ENCODE measurements at regions not wholly inside any gene's neighbourhood (a gene's known extent, or its start where the extent isn't known, plus 50 kb on each side); places are given as distances from the start of the nearest gene placed in this dataset.
"Not testable (repeated sequence)": the region's sequence is repeated elsewhere in the genome, so short reads cannot be mapped to it uniquely, and the experiment has no call there.

DNA sequence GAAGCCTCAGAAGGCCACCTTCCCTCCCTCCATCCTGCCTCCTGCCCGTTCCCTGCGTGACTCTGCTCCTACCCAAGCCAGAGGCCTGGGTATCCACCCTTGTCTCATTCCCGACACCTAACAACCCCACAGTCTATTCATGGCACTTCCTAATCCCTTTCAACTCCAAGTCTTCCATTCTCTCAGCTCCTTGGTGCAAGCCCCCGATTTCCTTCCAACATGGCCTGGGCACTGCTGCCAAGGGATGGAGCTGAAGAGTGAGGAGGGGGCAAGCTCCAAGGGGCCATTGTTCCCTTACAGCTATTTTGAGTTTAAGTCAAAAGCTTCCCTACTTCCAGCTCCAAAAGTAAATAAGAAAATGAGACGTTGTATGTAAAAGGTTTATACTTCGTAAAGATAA, 84.8 kb upstream of the ASB18 start:
- no peak for DNase-seq

DNA sequence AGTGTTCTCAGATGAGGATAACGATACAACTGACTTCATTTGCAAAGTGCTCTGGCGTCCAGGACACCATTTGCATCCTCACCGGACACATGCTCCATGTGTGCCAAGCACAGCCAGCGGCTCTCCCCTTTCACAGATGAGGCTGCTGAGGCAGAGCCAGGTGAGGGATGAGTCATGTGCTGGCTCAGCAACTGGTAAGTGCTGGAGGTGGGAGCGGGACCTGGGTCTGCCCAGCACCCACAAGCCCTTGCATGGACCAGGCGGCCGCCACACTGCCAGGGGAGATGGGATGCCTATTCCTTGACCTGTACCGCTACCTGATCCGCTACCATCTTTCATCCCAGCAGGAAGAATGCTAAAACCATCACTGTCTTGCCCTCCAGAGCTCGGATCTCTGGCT, 86.2 kb upstream of the ASB18 start:
- no peak for DNase-seq

DNA sequence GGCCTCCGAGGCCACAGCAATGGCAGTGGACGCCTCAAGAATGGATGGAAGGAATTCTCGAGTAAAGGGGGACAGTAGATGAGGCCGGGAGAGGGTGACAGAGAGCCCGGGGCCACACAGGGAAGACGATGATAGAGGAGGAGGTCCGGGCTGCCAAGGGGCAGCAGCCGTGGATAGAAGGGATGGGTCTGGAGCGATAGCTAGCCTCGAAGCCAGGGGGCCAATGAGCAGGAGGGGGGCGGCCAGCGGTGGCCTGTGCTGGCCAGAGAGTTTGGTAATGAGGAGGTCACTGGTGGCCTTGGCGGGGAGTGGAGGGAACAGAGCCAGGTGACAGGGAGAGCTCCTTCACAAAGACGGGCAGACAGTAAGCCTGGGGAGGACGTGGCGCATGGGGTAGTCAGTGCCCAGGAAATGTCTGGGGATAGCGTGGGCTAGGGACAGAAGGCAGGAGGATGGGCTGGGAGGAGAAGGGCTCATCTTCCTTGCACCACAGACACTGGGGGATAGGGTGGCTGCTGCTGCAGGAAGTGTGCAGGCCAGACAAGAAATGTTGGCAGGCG, 87.8 kb upstream of the ASB18 start:
- DNase-seq: no peak

DNA sequence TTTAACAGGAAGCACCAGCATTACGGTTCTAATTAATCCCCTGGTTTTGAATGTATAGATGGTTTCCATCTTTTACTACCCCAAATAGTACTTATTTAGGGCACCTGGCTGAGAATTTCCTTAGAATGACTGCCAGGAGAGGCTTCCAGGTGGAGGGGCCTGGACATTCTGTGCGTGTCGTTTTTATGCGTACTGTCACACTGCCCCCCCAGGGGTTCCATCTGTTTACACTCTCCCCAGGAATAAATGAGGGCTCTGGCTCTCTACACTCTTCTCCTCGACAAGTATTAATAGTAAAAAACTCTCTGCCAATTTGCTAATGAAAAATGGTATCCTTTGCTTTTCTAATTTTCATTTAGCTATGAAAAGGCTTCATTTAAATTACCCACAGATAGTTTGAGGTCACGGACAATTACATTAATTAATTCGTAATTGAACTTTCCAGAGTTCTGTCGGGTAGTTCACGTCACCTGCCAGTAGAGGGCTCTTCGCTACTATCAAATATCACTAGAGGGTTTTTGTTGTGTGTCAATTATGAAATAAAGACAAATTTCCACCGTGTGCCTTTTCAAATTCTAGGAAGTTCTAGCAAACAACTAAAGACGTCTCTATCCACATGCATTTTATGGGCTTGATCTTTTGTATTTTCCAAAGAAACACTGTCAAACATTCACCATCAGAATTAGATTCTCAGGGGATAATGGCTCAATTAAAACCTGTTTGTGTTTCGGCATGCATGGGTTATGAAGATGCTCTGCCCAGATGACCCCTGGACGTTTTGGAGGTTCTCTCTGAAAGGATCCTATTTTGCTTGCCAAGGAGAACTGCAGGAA, 88.8 kb upstream of the ASB18 start:
- DNase-seq: no peak

DNA sequence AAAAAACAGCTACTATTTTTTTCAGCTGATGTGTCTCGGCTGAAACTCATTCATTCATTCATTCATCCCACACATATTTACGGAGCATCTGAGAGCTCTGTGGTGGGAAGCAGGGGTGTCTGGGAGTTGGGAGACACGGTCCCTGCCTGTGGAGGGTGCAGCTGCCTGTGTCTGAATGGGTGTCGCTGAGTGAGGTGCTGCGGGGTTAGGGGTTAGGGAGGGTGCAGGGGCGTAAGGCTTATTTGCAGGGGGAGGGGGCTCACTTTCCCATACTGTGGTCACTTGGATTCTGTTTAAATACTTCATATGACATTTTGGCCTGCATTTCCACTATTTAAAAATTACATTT, 89.4 kb upstream of the ASB18 start:
- no peak for DNase-seq

DNA sequence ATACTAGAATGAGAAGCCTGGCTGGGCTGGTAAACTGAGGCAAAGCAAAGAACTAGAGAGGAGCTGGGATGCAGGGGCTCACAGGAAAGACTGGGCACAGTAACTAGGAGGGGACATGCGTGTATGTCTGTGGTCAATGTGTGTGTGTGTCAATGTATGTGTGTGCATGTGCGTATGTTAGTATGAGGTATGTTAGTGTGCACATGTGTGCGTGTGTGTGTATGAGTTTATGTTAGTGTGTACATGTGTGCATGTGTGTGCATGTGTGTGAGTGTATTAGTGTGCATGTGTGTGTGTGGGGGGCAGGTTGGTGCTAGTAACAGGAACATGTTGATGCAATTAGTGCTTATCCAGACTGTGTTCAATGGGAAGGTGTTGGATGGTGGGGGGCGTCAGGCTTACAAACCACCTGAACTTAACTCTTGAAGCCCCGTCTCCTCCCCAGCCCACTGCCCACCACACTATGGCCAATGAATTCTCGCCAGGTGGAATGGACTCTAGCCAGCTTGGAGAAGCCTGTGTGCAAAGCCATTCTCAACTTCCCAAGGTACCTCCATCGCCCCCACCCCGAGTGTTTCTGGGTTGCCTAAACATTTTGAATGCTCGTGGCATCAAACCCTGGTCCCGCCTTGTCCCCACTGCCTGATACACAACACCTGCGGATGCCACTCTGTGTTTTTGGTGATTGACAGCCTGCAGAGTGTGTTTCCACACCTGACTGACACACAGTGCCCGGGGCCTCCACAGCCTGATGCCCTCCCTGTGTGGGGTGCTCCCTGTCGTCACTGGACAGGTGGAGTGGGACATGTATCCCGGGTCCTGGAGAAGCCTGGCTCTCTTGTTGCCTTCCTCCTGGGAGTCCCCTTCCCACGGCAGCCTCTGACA, 90.1 kb upstream of the ASB18 start:
- DNase-seq: no peak

DNA sequence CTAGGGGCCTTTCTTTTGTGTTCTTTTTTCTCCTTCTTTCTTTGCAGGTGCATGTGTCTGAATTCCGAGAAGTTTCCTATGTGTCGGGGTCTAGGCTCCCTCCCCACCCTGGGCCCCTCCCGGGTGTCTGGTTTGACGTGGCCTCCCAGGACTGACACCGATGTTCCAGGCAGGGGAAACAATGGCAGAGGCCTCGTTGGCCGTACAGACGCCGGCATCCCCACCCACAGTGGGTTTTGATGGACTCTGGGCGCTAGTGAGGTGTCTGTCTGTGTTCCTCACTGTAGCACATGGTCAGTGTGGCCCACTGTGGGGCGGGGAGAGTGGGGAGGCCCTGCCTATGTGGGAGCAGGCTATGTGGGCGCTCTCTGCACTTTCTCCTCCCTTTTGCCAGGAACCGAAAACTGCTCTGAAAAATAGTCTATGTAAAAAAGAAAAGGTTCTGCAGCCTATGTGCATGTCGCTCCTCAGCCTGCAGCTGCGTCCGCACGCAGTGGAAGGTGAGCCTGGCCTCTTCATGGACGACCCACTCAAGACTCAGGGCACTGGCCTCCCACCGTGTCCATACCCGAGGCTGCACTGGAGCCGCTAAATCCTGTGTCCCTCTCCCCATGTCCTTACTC, 90.9 kb upstream of the ASB18 start:
- no peak for DNase-seq

DNA sequence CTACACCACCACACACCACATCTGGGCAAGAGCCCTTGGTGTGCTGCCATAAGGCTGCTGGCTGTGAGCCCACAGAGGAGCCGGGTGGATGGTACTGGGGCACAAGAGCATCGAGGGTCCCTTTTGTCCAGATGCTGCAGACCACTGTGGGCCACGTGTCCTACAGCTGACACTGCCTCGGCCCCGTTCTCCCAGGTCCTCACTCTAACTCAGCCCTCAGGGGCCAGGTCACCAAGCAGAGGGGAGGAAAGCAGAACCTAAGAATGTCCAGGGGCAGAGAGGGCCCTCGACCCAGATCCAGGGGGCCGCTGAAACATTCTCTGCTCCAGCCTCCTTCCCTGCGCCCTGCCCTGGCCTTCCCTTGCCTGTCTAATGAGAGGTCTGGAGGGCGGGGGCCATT, 91.7 kb upstream of the ASB18 start:
- no peak for DNase-seq

DNA sequence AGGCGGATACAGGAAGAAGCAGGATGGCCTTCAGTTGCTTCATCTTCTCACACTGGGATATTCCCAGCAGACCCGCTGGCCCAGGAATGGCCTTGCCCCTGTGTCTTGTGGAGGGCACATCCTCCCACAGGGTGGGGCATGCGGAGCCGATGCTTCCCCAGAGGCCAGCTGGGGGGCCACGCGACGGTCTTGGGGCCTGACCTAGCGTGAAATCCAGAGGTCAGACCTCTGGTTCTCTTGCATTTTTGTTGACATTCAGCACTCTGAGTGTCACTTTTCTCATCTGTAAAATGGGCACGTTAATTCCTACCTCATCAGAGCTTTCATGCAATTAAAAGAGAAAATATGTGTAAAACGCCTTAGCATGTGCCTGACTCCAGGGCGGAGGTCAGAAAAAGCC, 92.1 kb upstream of the ASB18 start:
- not testable (repeated sequence) for DNase-seq

DNA sequence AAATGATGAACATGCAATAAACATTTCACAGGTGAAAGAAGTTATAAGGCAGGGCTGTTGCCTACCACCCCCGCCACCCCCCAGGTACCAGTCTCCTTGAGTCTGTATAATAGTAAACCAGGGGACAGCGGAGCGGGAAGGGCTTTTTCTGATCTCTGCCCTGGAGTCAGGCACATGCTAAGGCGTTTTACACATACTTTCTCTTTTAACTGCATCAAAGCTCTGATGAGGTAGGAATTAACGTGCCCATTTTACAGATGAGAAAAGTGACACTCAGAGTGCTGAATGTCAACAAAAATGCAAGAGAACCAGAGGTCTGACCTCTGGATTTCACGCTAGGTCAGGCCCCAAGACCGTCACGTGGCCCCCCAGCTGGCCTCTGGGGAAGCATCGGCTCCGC, 94.3 kb upstream of the ASB18 start:
- not testable (repeated sequence) for DNase-seq

DNA sequence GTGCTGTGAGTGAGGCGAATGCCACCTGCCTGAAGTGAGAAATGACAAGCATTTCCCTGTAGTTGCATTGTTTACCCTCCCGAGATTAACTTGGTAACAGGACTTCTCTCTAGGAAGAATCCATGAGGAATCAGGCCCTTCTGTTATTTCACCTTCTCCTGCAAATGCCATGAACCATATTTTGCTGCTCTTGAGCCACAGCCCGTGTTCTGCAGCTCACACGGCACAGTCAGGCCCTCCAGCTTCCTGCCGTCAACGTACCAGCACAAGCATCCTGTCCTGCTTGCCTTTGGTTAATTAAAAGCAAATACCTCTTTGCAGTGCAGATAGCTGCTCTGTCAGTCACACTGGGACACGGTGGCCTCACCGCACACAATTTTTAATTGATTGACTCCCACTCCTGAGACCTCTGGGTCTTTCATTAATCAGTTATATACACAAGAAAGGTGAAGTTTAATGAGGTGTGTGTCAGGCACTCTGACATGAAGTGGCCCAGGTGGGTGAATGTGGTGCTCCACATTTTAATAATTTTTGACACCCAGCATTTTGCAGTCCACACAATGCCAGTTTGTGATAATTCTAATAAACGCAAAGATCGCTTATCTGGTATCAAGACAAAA, 95.3 kb upstream of the ASB18 start:
- no peak for DNase-seq

DNA sequence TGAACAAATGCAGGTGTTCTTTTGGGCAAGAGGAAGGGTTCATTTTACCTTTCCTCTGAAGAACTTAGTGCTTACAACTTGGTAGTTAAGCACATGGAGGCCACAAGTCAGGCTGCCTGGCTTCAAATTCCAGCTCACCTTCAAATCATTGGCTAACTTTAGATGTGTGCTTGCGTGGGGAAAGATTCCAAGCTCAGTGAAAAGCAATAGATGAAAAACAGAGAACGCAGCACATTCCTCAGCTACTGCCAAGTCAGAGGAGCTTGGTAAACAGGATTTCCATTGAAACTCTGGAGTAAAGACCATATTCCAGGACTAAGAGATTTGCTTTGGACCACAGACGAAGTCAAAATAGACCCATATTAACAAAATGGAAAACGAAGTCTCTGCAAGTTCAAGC, 96.3 kb upstream of the ASB18 start:
- DNase-seq: no peak

DNA sequence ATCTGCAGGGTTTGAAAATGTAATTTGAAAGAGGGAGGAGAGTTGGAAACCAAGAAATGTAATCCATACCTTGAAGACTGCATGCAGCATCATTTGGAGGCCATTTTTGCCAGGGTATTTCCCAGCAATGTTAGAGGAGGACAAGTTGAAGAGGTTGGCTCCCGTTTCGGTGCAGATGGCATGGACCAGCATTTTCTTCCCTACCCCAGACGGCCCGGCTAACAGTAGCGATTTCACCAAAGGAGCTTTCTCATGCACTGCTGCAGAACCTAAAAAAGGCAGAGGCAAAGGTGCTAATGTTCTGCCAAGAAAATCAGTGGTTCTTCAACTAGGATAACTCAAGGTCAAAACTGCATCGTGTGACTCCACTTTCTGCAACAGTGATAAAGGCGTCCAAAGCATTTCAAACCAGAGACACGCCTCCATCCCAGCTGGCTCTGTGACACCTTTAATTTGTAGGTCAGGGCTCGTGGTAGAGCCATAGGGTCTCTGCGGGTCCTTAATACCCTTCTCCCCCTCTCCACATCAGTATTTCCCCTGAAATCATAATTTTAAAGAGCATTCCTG, 99.6 kb upstream of the ASB18 start:
- no peak for DNase-seq

DNA sequence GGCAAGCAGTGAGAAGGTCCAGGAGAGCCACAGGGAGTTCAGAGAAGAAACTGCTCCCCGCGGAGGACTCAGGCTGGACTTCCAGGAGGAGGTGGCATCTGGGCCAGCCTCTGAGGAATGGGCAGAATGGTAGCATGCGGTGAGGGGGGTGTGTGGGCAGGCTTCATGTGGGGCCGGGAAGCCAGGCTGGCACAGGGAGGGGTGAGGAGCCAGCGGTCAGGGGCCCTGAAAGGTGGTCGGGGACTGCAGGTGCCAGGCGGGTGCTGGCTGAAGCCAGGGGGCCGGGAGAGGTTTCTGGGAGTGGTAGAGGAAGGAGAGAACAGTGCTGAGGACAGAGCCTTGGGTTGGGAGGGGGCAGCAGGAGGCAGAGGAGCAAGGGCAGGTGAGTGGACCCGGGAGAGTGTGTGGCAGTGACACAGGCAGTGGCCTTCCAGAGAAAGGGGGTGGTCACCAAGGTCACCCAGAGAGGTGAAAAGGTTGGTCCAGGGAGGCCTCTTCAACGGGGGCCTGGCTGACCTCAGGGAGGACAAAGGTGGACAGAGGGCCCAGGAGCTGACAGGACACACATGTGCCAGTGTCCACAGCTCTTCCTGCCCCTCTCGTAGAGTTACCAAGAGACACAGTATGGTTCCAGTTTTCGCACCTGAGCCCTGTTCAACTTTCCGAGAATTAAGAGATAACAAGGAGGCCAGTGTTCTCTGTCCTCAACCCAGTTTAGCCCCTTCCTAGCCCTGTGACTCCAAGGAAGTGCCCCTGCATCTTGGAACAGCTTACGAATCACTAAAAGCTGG, 101.2 kb upstream of the ASB18 start:
- no peak for DNase-seq

DNA sequence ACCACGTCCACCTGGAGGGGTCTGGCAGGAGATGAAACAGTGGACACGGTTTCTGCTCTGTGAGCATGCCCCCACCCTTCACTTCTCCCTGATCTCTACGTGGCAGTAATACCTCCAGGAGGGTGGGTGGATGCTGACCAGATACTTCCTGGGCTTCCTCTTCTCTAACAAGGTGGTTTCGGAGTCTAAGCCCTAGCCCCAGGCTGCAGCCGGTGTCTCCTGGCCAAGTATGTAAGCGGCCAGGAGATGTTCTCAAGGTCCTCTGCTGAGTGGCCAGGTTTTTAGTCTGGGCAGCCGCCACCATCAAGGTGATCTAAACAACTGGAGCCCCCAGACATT, 101.8 kb upstream of the ASB18 start:
- no peak for DNase-seq

DNA sequence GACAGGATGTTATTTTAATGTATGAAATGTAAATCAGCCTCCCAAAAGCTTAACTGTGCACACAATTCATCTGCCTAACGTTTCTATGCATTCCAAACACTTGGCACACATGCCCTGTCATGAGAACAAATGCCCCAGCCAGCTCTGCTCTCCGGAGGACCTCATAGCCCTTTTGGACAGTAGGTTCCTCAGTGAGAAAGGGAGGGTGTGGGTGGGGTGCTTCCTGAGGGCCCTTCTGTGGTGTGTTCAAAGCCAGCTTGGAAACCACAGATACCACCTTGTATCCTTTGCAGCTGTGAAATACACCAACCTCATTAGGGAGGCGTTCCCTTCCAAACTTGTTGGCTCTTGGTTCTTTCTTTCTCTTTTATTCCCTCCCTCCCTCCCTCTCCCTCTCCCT, 102.2 kb upstream of the ASB18 start:
- DNase-seq: no peak

DNA sequence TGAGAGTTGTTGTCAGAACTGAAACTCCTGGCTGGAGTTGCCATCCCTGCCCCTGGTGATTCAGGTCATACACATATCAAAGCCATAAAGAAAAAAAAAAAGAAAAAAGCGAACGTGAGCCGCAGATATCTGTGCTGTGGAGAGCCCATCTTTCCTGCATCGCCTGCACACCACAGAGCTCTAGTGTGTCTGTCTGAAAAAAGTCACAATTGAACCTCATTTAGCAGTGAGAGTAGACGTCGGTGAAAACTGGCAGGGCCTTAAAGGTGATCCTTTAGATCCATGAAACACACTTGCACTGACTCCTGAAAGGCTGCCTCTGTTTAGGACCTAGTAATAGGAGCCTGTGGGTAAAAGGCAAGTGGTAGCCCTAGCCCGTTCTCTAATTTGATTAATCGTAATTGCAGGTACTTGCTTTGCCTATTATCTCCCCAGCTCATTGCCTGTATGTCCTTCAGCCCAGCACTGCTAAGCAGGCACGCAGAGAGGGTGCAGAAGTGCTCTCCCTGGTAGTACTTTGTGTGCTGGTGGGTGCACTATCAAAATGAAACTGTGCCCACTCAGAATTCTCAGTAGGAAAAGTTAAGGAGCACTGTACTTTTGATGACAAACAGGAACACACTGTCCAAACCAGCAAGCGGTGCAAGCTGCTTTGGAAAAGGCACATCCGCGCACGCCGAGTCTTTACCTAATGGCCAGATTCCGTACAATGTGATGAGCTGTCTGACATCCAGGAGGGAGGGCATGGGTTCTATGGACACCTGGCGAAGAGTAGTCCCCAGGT, 103.5 kb upstream of the ASB18 start:
- peak; percentile 12 for DNase-seq

DNA sequence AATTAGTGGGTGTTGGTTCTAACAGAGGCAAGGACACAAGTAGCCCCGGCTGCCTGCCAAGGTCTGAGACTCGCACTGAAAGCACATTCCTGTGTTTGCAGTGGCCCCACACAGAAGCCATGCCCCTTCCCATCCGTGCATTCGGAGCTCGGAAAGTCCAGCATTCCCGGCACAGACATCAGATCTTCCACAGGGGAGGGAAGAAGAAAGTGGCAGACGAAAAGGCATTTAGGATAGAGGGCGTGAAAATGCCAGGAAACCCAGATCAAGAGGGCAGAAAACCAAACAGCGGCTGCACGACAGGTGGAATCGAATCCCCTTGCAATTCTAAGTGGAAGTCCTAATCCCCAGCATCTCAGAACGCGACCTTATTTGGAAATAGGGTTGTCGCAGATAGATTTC, 105.5 kb upstream of the ASB18 start:
- no peak for DNase-seq

DNA sequence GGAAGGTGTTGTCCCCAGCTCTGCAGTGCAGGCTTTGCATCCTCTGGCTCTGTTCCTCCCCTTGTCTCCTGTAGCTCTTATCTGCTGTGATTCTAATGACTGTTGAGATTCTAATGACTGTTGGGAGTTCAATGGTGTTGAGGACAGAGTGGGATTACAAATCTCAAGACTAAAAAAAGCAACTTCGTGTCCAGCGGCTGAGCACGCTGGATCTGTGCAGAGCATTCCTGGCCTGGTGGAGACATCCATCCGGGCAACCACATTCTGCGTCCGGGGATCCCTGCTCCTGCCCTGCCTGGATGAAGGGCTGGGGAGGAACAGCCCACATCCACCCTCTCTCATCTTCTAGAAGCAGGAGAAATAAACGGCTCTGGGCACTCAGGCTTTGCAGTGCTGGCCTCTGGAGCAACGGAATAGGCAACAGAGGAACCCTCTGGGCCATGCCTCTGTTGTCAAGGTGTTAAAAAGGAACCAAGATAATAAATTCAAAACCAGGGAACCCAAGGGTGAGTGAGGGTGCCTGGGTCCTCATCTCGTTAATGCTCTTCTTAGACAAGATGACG, 106.7 kb upstream of the ASB18 start:
- no peak for DNase-seq

DNA sequence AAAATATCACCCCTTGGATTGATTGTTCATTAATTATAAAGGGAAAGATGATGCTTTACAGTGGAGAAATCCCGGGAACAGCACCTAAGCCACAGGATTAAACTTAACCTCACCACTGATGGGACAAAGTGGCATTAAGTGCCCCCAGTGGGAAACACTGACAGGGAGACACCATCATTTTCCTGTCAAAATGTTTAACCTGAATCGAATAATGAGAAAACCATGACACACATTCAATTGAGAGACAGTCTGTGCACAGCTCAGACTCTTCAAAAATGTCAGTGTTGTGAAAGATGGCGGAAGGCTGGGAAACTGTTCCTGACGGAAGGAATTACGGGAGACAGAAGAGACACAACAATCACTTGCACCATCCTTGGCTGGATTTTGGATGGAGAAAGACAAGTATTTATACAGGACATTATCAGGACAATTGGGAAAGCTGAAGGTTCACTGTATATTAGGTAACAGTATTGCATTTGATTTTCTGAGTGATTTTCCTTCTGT, 111.8 kb upstream of the ASB18 start:
- no peak for DNase-seq

All from NCI-H1436 (cell line).